Activated CD8-positive, alpha-beta memory T cell treated with anti-CD3 and anti-CD28 coated beads, Interleukin-2, amount 50 U/mL, for 4 hours (primary cell): ENCODE measurements at regions not wholly inside any gene's neighbourhood (a gene's known extent, or its start where the extent isn't known, plus 50 kb on each side); places are given as distances from the start of the nearest gene placed in this dataset.

Source experiments
- DNase-seq: peaks from one replicate; pipeline ENCODE4 v3.0.0-alpha.2; 2020

GRCh38 chr1:99445071-99445470 is 180.8 kb downstream of the PLPPR4 start:
- no peak for DNase-seq

DNA sequence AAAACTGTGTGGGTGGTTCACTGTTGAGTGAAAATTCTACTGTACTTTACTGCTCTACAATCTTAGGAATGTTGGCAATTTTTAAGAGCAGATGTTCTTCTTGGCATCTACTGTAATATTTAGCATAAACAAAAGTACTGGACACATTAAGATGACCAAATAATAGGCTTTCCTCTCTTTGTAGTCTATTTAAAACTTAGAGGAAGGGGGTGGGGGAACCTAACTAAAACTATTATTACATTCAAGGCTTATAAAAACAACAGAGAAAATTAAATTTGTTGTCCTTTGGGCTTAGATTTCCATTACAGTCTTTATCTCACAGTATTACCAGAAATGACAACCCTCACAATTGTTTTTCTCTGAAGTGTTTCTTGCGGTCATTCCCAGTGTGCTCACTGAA is 181.2 kb downstream of the PLPPR4 start:
- no peak for DNase-seq

GRCh38 chr1:99447721-99448120 is 183.4 kb downstream of the PLPPR4 start:
- no peak for DNase-seq

DNA sequence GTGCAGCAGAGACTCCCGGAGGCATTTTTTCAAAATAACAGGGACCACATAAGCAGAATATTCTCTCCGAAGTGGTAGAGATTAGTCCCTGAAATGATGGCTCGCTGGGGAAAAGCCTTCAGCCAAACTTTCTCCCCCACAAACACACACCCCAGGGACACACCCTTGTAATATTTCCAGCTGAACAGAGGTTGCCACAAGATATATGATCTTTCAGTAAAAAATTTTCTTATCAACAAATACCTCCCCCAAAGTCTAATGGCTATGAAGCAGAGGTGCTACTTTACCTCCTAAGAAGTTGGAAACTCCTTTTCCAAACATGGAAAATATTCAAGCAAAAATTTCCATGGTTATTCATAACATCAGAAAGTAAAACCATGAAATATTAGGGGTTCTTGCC is 190.2 kb upstream of the PALMD start:
- DNase-seq, result no peak

GRCh38 chr1:99456536-99456935 is 189.4 kb upstream of the PALMD start:
- no peak for DNase-seq

DNA sequence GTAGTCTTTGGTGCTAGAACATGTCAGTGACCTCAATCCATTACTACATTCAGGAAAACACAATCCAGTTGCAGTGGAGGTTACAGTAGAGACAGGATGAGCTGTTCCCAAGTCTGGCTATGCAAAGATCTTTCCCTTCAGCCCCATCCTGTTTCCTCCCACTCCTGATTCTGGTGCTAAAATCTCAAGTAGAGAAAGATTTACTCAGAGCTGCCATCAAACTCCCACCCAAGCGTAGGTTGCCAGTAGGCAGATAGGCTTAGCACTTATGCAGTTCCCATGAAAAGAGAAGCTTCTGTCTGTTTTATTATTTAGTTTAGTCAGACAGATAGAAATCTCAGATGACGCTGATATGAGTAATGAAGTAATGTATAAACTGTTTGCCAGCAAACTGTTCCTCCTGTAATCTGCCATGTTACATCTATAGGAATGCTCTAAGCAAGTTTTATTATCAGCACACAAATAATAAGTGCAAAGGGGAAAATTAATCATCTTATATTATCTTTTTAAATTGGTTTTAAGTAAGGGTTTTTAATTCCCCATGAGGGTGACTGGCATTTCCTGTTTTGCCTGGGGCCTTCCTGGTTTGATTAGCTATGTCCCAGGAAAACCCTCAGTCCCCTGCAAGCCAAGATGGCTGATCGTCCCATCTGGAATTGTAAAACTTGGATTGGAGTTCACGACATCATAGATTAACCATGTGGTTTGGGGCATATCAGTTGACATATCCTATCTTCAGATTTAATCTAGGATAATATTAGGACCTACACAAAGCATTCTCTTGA is 188.3 kb upstream of the PALMD start:
- no peak for DNase-seq

- no peak for DNase-seq
Observed at GRCh38 chr1:99461499-99461898, 184.4 kb upstream of the PALMD start.

GRCh38 chr1:99464738-99465137 is 181.2 kb upstream of the PALMD start:
- DNase-seq, result no peak

GRCh38 chr1:99465176-99465900 is 180.6 kb upstream of the PALMD start:
- DNase-seq, result no peak

GRCh38 chr1:99467645-99468044 is 178.3 kb upstream of the PALMD start:
- DNase-seq, result no peak

DNA sequence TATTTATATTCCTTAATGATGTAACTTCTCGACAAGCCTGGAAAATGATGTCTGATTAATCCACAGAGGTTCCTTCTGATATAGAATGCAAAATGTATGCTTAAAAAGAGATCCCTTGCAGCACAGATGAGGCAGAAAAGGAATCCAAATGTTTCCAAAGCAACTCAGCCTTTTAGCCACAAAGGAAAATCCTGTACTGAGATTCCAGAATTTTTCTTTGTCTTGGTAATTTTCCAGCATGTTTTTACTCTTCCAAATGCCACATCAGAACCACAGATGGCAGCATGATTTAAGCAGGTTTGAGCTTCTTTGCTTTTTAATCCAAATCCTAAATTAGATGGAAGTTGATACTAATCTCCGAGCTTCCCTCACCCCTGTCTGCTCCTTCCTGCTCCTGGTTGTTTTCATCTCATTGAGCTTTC is 176.4 kb upstream of the PALMD start:
- DNase-seq, result no peak

DNA sequence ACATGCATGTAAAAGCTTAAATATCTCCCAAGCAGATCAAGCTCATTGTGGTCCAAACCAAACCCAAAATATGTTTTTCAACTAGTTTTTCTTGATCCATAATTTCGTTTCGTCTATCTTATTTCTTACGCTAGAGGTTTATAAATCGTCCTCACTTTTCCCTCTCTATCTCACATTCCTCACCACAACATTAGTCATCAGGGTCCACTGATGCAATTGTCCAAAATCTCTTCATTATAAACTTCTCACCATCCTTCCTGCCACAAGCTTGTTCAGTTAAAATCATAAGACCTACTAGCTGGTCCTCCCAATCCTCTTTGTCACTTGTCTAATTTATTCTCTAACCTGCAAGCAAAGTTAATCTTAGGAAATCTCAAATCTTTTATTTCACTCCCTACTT is 173.0 kb upstream of the PALMD start:
- no peak for DNase-seq

- DNase-seq, result no peak
Observed at GRCh38 chr1:99474350-99474893, 171.5 kb upstream of the PALMD start.

DNA sequence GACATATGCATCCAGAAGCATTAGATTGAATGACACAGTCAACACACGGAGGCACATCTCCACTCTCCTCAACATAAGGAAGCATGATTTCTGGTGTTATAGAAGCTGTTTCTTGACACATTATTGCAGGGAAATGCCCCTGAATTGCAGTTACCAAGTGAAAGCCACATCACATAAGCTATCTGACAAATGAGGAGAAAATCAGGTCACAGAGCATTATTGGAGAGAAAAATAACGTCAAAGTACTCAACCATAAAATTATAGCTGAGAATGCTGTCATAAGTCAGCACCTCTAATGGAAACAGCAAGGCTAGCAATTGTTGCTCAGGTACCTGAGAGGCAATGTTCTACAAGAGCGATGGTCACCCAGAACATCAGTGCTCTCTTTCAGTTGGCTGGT is 169.9 kb upstream of the PALMD start:
- no peak for DNase-seq

DNA sequence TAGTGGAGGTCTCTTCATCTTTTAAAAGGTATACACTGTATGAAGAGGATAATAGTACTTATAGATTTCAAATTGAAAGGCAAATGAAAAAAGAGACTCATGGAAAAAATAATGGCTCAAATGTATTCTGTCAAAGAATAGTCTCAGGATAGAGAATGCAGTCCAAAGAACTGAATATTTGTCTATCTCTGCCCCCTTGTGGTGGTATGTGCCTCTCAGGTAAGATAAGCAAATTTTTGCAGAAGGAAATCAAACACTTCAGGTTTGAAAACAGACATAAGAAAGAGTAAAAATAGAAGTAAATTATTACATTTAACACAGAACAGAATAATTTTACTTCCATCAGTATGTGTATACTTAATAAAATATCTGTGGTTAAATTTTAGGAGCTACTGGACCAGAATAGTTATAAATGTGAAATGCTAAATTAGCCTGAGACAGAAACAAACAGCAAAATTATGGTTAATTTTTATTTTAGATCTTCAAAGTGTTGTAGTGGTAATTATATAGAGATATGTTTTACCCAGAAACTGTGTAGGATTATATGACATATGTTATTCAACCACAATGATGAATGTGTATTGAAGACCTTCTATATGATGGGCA is 164.4 kb upstream of the PALMD start:
- DNase-seq, result peak; percentile 18

- no peak for DNase-seq
Observed at GRCh38 chr1:99482286-99482685, 163.6 kb upstream of the PALMD start.

- DNase-seq, result no peak
Observed at GRCh38 chr1:99482750-99483149, 163.2 kb upstream of the PALMD start.

- DNase-seq, result no peak
Observed at GRCh38 chr1:99490031-99490430, 155.9 kb upstream of the PALMD start.

DNA sequence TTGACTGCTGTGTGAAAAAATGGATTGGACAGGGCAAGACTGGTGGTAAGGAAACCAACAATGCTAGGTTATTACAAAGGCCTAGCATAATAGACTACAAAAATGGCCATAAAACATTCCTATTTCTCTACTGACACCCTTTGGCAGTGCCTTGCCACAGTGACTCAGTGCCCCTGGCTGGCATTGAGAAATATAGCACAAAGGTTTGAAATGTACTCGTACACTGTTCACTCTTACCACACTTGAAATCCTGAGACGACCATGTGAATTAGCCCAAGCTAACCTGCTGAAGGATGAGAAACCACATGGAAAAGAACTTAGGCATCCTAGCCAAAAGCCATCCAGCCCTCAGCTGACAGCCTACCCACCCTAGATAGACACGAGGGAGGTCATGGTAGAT is 149.8 kb upstream of the PALMD start:
- DNase-seq, result no peak

- no peak for DNase-seq
Observed at GRCh38 chr1:99497690-99498089, 148.2 kb upstream of the PALMD start.

GRCh38 chr1:99500541-99500940 is 145.4 kb upstream of the PALMD start:
- no peak for DNase-seq

DNA sequence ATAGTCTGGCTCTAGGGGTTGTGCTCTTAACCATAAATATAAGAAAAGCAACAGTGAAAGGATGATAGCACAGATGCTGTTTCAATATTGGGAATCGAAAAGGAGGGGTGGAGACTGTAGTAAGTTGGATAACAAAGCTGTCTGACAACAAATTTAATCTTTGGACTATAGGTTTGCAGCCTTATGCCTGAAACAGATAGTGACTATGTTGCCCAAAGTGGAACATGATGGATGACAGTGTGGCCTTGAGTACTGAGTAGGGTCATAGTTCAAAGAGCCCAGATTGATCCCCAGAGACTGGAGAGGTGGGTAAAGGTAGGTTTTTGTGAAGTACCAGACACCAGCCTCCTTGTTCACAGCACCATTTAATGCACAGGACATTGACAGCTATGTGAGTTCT is 144.0 kb upstream of the PALMD start:
- DNase-seq, result no peak

DNA sequence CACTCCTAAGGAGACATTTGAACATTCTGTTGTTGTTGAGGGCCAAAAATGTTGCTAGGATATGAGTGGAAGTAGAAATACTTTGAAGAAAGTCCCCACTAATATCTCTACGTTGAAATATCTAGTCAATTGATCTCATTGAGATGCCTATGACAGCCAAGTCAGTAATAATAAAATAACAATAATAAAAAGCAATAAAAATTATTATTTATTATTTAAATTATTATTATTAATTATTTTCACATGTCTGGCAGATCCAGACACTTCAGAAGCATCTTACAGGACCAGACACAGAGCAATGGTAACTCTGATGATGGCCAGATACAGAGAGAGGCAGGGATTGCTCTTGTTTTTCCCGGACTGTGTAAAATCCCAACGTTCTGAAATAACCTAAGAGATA is 143.5 kb upstream of the PALMD start:
- no peak for DNase-seq

DNA sequence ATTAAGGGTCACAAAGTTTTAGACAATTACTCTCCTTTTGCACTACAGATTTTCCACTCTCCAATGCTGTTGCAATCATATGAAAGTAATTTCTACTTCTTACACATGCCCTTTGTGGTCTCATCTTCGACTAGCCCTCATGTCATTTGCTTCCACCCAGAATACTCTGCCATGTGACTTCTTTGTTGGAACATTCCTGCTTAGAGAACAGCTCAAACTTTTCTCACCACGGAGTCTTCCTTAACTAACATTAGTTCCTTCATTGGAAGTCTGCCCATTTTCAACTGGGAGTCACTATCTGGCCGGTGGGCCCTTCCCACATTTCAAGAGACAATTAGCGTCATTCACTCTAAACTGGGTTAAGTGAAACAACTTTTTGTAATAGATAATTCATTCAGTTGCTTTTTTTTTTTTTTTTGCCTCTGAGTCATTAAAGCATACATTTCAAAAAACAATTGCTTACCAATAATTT is 142.6 kb upstream of the PALMD start:
- DNase-seq, result no peak
